ENCODE measurements at regions not wholly inside any gene's neighbourhood (a gene's known extent, or its start where the extent isn't known, plus 50 kb on each side); places are given as distances from the start of the nearest gene placed in this dataset.

DNA sequence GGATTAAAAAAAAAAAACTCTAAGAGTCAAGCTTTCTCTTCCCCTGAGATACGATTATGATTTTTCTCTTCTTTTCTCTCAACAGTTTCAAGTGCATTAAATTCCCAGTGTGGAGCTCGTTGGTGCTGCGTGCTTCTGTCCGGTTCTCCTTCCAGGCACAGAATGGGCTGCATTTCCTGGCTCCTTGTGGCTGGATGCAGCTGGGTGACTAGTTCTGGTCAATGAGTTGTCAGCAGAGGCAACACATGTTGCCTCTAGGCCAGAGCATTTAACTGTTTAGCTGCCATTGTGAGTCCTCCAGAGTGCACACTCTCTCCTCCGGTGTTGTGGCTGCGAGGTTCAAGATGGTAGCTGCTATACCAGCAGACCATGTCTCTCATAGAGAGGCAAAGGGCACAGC is 312.9 kb downstream of the RRAGC start:
- H3K36me3 Mint-ChIP-seq (ENCODE audit: insufficient read depth, unreplicated experiment): no peaks in the 10 kb centered on the region
- H3K27me3 Mint-ChIP-seq (ENCODE audit: unreplicated experiment): peaks cover 94% of the 10 kb centered on the region
- intact Hi-C loops (cut with micrococcal nuclease; ENCODE audit: unreplicated experiment): no loop called here
- DNase-seq: no peak
- H3K4me3 Mint-ChIP-seq (ENCODE audit: low read depth, unreplicated experiment): no peak overlapping the region
- TF ChIP-seq, protein P1, sequence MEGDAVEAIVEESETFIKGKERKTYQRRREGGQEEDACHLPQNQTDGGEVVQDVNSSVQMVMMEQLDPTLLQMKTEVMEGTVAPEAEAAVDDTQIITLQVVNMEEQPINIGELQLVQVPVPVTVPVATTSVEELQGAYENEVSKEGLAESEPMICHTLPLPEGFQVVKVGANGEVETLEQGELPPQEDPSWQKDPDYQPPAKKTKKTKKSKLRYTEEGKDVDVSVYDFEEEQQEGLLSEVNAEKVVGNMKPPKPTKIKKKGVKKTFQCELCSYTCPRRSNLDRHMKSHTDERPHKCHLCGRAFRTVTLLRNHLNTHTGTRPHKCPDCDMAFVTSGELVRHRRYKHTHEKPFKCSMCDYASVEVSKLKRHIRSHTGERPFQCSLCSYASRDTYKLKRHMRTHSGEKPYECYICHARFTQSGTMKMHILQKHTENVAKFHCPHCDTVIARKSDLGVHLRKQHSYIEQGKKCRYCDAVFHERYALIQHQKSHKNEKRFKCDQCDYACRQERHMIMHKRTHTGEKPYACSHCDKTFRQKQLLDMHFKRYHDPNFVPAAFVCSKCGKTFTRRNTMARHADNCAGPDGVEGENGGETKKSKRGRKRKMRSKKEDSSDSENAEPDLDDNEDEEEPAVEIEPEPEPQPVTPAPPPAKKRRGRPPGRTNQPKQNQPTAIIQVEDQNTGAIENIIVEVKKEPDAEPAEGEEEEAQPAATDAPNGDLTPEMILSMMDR (IDR thresholded peaks at IDR 0.05; ENCODE audit: unreplicated experiment): no peak
- no peaks in the 10 kb centered on the region for H3K9me3 Mint-ChIP-seq (ENCODE audit: low read depth, unreplicated experiment)
- no peak overlapping the region for H3K27ac Mint-ChIP-seq (ENCODE audit: unreplicated experiment)
- no TSS peak for BruUV-seq (replicated peaks)
- CTCF ChIA-PET: interaction anchor here (0.6 to 0.8 kb wide), 2 partner anchors 25 to 289 kb away, joined by 3 read pairs; no protein-coding TSS in a partner anchor
- H3K4me1 Mint-ChIP-seq (ENCODE audit: low read depth, unreplicated experiment): no peaks in the 10 kb centered on the region

GRCh38 chr1:38541223-38541622 is 318.3 kb downstream of the RRAGC start:
- CTCF ChIA-PET: interaction anchor here (0.6 kb wide), 1 partner anchor 216 kb away, joined by 4 read pairs; no protein-coding TSS in a partner anchor
- intact Hi-C loops (cut with micrococcal nuclease; ENCODE audit: unreplicated experiment): no loop called here
- Mint-ChIP-seq H3K36me3 (ENCODE audit: insufficient read depth, unreplicated experiment) (no peaks in the 10 kb centered on the region), H3K9me3 (ENCODE audit: low read depth, unreplicated experiment) (no peaks in the 10 kb centered on the region), H3K27ac (ENCODE audit: unreplicated experiment) (no peak overlapping the region), H3K4me3 (ENCODE audit: low read depth, unreplicated experiment) (no peak overlapping the region), H3K27me3 (ENCODE audit: unreplicated experiment) (peaks cover 75% of the 10 kb centered on the region), H3K4me1 (ENCODE audit: low read depth, unreplicated experiment) (no peaks in the 10 kb centered on the region)
- no TSS peak for BruUV-seq (replicated peaks)
- TF ChIP-seq, protein P1 (IDR thresholded peaks at IDR 0.05; ENCODE audit: unreplicated experiment): no peak
- no peak for DNase-seq

DNA sequence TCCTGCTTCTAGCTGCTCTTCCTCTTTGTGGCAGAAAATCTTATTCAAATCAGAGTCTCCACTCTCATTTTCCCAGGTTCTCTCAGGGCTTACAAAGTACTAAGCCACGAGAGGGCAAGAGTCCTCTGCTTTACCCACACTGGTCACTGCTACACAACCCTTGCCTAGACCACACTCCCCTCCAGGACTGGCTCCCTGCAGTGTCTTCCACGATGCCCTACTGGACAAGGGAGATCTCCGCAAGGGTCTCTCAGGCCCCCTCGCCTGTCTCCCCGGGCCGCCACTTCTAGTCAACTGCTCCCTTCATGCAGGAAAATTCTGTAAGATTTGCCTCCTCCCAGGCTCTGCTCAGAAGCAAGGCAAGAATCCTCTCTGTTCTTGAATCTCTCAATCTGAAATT is 319.6 kb downstream of the RRAGC start:
- DNase-seq: no peak
- CTCF ChIA-PET: interaction anchor here (0.7 to 0.9 kb wide), 2 partner anchors 28 to 293 kb away, joined by 3 to 4 read pairs; no protein-coding TSS in a partner anchor
- Mint-ChIP-seq H3K27ac (ENCODE audit: unreplicated experiment) (no peak overlapping the region), H3K36me3 (ENCODE audit: insufficient read depth, unreplicated experiment) (no peaks in the 10 kb centered on the region), H3K4me3 (ENCODE audit: low read depth, unreplicated experiment) (no peak overlapping the region), H3K9me3 (ENCODE audit: low read depth, unreplicated experiment) (no peaks in the 10 kb centered on the region), H3K27me3 (ENCODE audit: unreplicated experiment) (peaks cover 80% of the 10 kb centered on the region), H3K4me1 (ENCODE audit: low read depth, unreplicated experiment) (no peaks in the 10 kb centered on the region)
- TF ChIP-seq, protein P1 (IDR thresholded peaks at IDR 0.05; ENCODE audit: unreplicated experiment): no peak
- intact Hi-C loops (cut with micrococcal nuclease; ENCODE audit: unreplicated experiment): no loop called here
- BruUV-seq (replicated peaks): no TSS peak

DNA sequence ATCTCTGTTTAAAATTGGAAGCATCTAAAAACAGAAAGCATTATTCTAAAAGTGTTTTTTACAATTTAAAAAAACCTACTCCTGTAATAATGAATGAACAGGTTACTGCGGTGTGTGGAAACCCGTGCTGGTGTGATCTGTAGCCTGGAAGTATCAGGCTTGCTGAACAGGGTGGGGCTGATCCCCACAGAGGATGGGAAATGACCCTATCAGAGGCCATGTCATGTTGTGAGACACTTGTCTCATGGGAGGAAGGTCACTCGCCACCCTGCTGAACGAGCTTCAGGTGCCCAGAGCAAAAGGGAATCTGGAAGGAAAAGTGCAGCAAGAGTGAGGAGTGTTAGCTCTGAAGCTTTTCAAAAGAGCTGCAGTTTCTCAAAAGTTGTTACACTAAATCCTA is 320.7 kb downstream of the RRAGC start:
- intact Hi-C loops (cut with micrococcal nuclease; ENCODE audit: unreplicated experiment): no loop called here
- Mint-ChIP-seq H3K4me1 (ENCODE audit: low read depth, unreplicated experiment) (no peaks in the 10 kb centered on the region), H3K27me3 (ENCODE audit: unreplicated experiment) (peaks cover 80% of the 10 kb centered on the region), H3K4me3 (ENCODE audit: low read depth, unreplicated experiment) (no peak overlapping the region), H3K27ac (ENCODE audit: unreplicated experiment) (no peak overlapping the region), H3K36me3 (ENCODE audit: insufficient read depth, unreplicated experiment) (no peaks in the 10 kb centered on the region), H3K9me3 (ENCODE audit: low read depth, unreplicated experiment) (no peaks in the 10 kb centered on the region)
- no peak for DNase-seq
- TF ChIP-seq, protein P1 (IDR thresholded peaks at IDR 0.05; ENCODE audit: unreplicated experiment): no peak
- CTCF ChIA-PET: no interaction called here
- BruUV-seq (replicated peaks): no TSS peak

All from Calu3 (cell line).